ENCODE measurements at regions not wholly inside any gene's neighbourhood (a gene's known extent, or its start where the extent isn't known, plus 50 kb on each side); places are given as distances from the start of the nearest gene placed in this dataset.

GRCh38 chr18:75586130-75586889 is 158.8 kb upstream of the SMIM21 start:
- TF ChIP-seq, protein P1, sequence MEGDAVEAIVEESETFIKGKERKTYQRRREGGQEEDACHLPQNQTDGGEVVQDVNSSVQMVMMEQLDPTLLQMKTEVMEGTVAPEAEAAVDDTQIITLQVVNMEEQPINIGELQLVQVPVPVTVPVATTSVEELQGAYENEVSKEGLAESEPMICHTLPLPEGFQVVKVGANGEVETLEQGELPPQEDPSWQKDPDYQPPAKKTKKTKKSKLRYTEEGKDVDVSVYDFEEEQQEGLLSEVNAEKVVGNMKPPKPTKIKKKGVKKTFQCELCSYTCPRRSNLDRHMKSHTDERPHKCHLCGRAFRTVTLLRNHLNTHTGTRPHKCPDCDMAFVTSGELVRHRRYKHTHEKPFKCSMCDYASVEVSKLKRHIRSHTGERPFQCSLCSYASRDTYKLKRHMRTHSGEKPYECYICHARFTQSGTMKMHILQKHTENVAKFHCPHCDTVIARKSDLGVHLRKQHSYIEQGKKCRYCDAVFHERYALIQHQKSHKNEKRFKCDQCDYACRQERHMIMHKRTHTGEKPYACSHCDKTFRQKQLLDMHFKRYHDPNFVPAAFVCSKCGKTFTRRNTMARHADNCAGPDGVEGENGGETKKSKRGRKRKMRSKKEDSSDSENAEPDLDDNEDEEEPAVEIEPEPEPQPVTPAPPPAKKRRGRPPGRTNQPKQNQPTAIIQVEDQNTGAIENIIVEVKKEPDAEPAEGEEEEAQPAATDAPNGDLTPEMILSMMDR (conservative IDR thresholded peaks at IDR 0.05; ENCODE audit: low read length): no peak
- TF ChIP-seq EZH2phosphoT487 (IDR thresholded peaks at IDR 0.05; ENCODE audit: borderline replicate concordance, low read depth, low read length): no peak
